Tibial artery (tissue), 4 donors: ENCODE measurements at regions not wholly inside any gene's neighbourhood (a gene's known extent, or its start where the extent isn't known, plus 50 kb on each side); places are given as distances from the start of the nearest gene placed in this dataset.

ENCODE experiments used
- DNase-seq, 2 donors: peaks; one replicate each; pipeline ENCODE4 v3.0.0-alpha.2; 2019
- H3K27ac ChIP-seq, 2 donors: fragments of 200-600 bp; sonication (generic) in 1 of 2; 1 replicate in 1 of 2; 2 replicates in 1 of 2; pipeline ENCODE4 v1.5.1; 2018 to 2019; ENCODE audit warnings: mild to moderate bottlenecking in 1 of 2
- H3K27me3 ChIP-seq, 2 donors: fragments of 200-600 bp; sonication (generic) in 1 of 2; one replicate each; pipeline versions ENCODE4 v1.5.1 to v1.6.0; 2016 to 2019
- H3K36me3 ChIP-seq, 3 donors: fragments of 200-600 bp; sonication (generic) in 2 of 3; one replicate each; pipeline ENCODE4 v1.5.1; 2016 to 2019; ENCODE audit warnings: mild to moderate bottlenecking in 2 of 3
- H3K4me1 ChIP-seq, 4 donors: fragments of 200-600 bp; sonication (generic) in 2 of 4; 1 replicate in 3 of 4; 2 replicates in 1 of 4; pipeline ENCODE4 v1.5.1; 2016 to 2019
- H3K4me3 ChIP-seq, 2 donors: fragments of 200-600 bp; sonication (generic) in 1 of 2; 1 replicate in 1 of 2; 2 replicates in 1 of 2; pipeline ENCODE4 v1.5.1; 2018 to 2019; ENCODE audit warnings: mild to moderate bottlenecking in 2 of 2
- H3K9me3 ChIP-seq, 3 donors: fragments of 200-600 bp; sonication (generic) in 1 of 3; one replicate each; pipeline ENCODE4 v1.5.1; 2016 to 2019
- CTCF ChIP-seq, 2 experiments: fragments of 200-600 bp in 1 of 2; fragments of 450-650 bp in 1 of 2; IDR thresholded peaks; one replicate each; pipeline ENCODE4 v1.5.1; 2017 to 2019; ENCODE audit warnings: antibody characterized with exemption in 2 of 2, mild to moderate bottlenecking in 1 of 2, moderate library complexity in 1 of 2
- intact Hi-C: fragments of 100-400 bp; cut with DNase I; formaldehyde crosslinking; loops from one replicate; pipeline ENCODE4 v1.15.0; 2023; ENCODE audit warnings: low total_unique reads

GRCh38 chr12:42744539-42745182, 155.1 kb upstream of the PRICKLE1 start:
- DNase-seq = no peak
- no peak for TF ChIP-seq CTCF (IDR thresholded peaks at IDR 0.05)
- H3K4me1 ChIP-seq = peaks cover 0 to 34% (median 19%) of the 10 kb centered on the region in 4 donors
- H3K27me3 ChIP-seq = no peaks in the 10 kb centered on the region
- no peaks in the 10 kb centered on the region for H3K36me3 ChIP-seq
- H3K9me3 ChIP-seq = no peaks in the 10 kb centered on the region
- H3K4me3 ChIP-seq = no peak overlapping the region
- H3K27ac ChIP-seq = peak overlapping the region in 1 of 2 donors; percentile 22
- intact Hi-C loops = no loop called here

GRCh38 chr12:42742716-42743115, 153.2 kb upstream of the PRICKLE1 start:
- H3K9me3 ChIP-seq = no peaks in the 10 kb centered on the region
- peaks cover 0 to 39% (median 22%) of the 10 kb centered on the region in 4 donors for H3K4me1 ChIP-seq
- no peak for DNase-seq
- no peaks in the 10 kb centered on the region for H3K27me3 ChIP-seq
- H3K36me3 ChIP-seq = no peaks in the 10 kb centered on the region
- peak overlapping the region; percentile 23 to 28 for H3K27ac ChIP-seq
- TF ChIP-seq CTCF (IDR thresholded peaks at IDR 0.05) = no peak
- no peak overlapping the region for H3K4me3 ChIP-seq
- intact Hi-C loops = no loop called here

GRCh38 chr12:42741771-42742510, 152.4 kb upstream of the PRICKLE1 start:
- TF ChIP-seq CTCF (IDR thresholded peaks at IDR 0.05) = no peak
- H3K9me3 ChIP-seq = no peaks in the 10 kb centered on the region
- peak overlapping the region; percentile 23 to 27 for H3K27ac ChIP-seq
- DNase-seq = no peak
- intact Hi-C loops = no loop called here
- H3K4me3 ChIP-seq = no peak overlapping the region
- no peaks in the 10 kb centered on the region for H3K27me3 ChIP-seq
- no peaks in the 10 kb centered on the region for H3K36me3 ChIP-seq
- H3K4me1 ChIP-seq = peaks cover 0 to 46% (median 24%) of the 10 kb centered on the region in 4 donors

GRCh38 chr12:42741091-42741490, 151.5 kb upstream of the PRICKLE1 start:
- Histone ChIP-seq H3K27me3 (no peaks in the 10 kb centered on the region), H3K9me3 (no peaks in the 10 kb centered on the region), H3K27ac (no peak overlapping the region), H3K4me1 (peaks cover 0 to 52% (median 28%) of the 10 kb centered on the region in 4 donors), H3K4me3 (no peak overlapping the region), H3K36me3 (no peaks in the 10 kb centered on the region)
- DNase-seq = no peak
- intact Hi-C loops = no loop called here
- TF ChIP-seq CTCF (IDR thresholded peaks at IDR 0.05) = no peak

- no peak for DNase-seq
- no peaks in the 10 kb centered on the region for H3K9me3 ChIP-seq
- no peaks in the 10 kb centered on the region for H3K27me3 ChIP-seq
- H3K27ac ChIP-seq = no peak overlapping the region
- H3K4me1 ChIP-seq = peaks cover 0 to 36% (median 14%) of the 10 kb centered on the region in 4 donors
- intact Hi-C loops = no loop called here
- no peak overlapping the region for H3K4me3 ChIP-seq
- no peaks in the 10 kb centered on the region for H3K36me3 ChIP-seq
- TF ChIP-seq CTCF (IDR thresholded peaks at IDR 0.05) = no peak
Measured at GRCh38 chr12:42737398-42737797, 147.9 kb upstream of the PRICKLE1 start.
